ENCODE measurements at regions not wholly inside any gene's neighbourhood (a gene's known extent, or its start where the extent isn't known, plus 50 kb on each side); places are given as distances from the start of the nearest gene placed in this dataset.

DNA sequence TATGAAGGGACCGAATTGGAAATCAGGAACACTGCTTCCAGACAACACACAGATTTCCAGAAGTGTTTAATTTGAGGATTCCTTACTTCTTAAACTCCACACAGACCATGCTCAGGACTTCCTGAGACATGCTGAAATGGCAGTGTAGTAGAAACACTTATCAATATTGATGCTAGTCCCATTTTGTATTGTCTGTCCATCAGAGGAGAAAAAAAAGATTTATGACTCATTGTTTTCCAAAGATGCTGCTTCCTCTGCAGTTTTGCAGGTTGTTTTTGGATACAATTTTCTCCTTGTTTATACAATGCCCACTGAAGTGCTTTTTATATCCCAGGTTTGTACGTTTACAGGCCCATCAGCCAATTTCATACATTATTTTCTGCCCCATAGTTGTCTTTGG lies 68.3 kb upstream of the TANC2 start:
- TF ChIP-seq GABPA (IDR thresholded peaks at IDR 0.05; ENCODE audit: low read depth): no peak
- TF ChIP-seq, protein P1, sequence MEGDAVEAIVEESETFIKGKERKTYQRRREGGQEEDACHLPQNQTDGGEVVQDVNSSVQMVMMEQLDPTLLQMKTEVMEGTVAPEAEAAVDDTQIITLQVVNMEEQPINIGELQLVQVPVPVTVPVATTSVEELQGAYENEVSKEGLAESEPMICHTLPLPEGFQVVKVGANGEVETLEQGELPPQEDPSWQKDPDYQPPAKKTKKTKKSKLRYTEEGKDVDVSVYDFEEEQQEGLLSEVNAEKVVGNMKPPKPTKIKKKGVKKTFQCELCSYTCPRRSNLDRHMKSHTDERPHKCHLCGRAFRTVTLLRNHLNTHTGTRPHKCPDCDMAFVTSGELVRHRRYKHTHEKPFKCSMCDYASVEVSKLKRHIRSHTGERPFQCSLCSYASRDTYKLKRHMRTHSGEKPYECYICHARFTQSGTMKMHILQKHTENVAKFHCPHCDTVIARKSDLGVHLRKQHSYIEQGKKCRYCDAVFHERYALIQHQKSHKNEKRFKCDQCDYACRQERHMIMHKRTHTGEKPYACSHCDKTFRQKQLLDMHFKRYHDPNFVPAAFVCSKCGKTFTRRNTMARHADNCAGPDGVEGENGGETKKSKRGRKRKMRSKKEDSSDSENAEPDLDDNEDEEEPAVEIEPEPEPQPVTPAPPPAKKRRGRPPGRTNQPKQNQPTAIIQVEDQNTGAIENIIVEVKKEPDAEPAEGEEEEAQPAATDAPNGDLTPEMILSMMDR (IDR thresholded peaks at IDR 0.05; ENCODE audit: insufficient read depth, low read length): no peak
- no peak for TF ChIP-seq SPI1 (IDR thresholded peaks at IDR 0.05; ENCODE audit: borderline replicate concordance, low read depth)
- TF ChIP-seq POLR2AphosphoS5 (IDR thresholded peaks at IDR 0.05; ENCODE audit: low read depth): no peak

Data from HL-60 (cell line).